Nephron (organoid): ENCODE measurements at regions not wholly inside any gene's neighbourhood (a gene's known extent, or its start where the extent isn't known, plus 50 kb on each side); places are given as distances from the start of the nearest gene placed in this dataset.

ENCODE experiments used
- H3K27ac Mint-ChIP-seq, 3 experiments: 2 replicates each; pipeline ENCODE4 v1.8.0; 2020; ENCODE audit warnings: mixed read lengths in 3 of 3, mild to moderate bottlenecking in 2 of 3, moderate library complexity in 1 of 3
- H3K27me3 Mint-ChIP-seq: 2 replicates; pipeline ENCODE4 v1.8.0; 2021; ENCODE audit warnings: low read depth, mild to moderate bottlenecking, moderate library complexity, mixed read lengths
- H3K36me3 Mint-ChIP-seq: 2 replicates; pipeline ENCODE4 v1.8.0; 2020; ENCODE audit warnings: low read depth, mixed read lengths
- H3K4me1 Mint-ChIP-seq: 2 replicates; pipeline ENCODE4 v1.8.0; 2020; ENCODE audit warnings: mixed read lengths
- H3K4me3 Mint-ChIP-seq, 3 experiments: 2 replicates each; pipeline ENCODE4 v1.8.0; 2020; ENCODE audit warnings: mild to moderate bottlenecking in 3 of 3, mixed read lengths in 3 of 3, moderate library complexity in 2 of 3
- H3K9me3 Mint-ChIP-seq: 2 replicates; pipeline ENCODE4 v1.8.0; 2020; ENCODE audit warnings: mixed read lengths
- CTCF ChIP-seq, 3 experiments: fragments of 200-600 bp; sonication (generic); IDR thresholded peaks; one replicate each; pipeline ENCODE4 v1.5.0; 2021; ENCODE audit warnings: antibody characterized with exemption in 3 of 3; ENCODE audit not compliant: unreplicated experiment in 3 of 3

GRCh38 chr7:67842571-67842970 is 845.9 kb downstream of the TYW1 start:
- Mint-ChIP-seq H3K36me3 (no peaks in the 10 kb centered on the region), H3K27me3 (peaks cover 18% of the 10 kb centered on the region), H3K4me3 (no peak overlapping the region), H3K9me3 (peaks cover 11% of the 10 kb centered on the region), H3K27ac (no peak overlapping the region), H3K4me1 (no peaks in the 10 kb centered on the region)
- TF ChIP-seq CTCF (IDR thresholded peaks at IDR 0.05; ENCODE audit: unreplicated experiment in 3 of 3): no peak

DNA sequence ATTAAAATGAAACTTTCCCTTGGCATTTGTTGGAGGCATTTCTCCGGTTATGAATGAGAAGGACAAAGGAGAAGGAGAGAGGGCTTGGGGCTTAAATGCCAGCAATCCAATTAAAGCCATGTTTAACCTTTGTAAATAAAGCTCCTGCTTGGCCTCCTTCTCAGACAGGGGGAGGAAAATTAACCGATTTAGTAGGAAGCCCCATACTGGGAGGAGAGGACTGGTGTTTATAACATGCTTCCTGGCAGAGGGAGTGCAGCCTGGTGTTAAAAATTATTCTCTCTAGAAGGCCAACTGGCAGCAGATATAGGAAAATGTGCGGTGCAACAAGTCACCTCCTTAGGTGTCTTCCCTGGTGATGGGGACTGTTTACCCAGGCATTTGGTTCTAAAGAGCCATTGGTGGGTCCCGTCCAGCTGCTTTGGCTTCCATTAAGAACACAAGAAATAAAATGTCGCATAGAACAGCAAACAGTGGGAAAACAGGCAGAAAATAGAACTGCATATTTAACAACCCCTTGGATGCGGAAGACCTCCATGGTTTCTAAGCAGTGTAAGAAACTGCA is 846.5 kb downstream of the TYW1 start:
- H3K9me3 Mint-ChIP-seq: peaks cover 11% of the 10 kb centered on the region
- H3K27ac Mint-ChIP-seq: no peak overlapping the region
- H3K36me3 Mint-ChIP-seq: no peaks in the 10 kb centered on the region
- H3K4me1 Mint-ChIP-seq: no peaks in the 10 kb centered on the region
- TF ChIP-seq CTCF (IDR thresholded peaks at IDR 0.05; ENCODE audit: unreplicated experiment in 3 of 3): no peak
- peaks cover 23% of the 10 kb centered on the region for H3K27me3 Mint-ChIP-seq
- H3K4me3 Mint-ChIP-seq: no peak overlapping the region

- peaks cover 11% of the 10 kb centered on the region for H3K9me3 Mint-ChIP-seq
- H3K36me3 Mint-ChIP-seq: no peaks in the 10 kb centered on the region
- TF ChIP-seq CTCF (IDR thresholded peaks at IDR 0.05; ENCODE audit: unreplicated experiment in 3 of 3): no peak
- H3K27me3 Mint-ChIP-seq: peaks cover 29% of the 10 kb centered on the region
- no peak overlapping the region for H3K27ac Mint-ChIP-seq
- no peak overlapping the region for H3K4me3 Mint-ChIP-seq
- H3K4me1 Mint-ChIP-seq: no peaks in the 10 kb centered on the region
Measured at GRCh38 chr7:67843615-67844014, 847.0 kb downstream of the TYW1 start.

DNA sequence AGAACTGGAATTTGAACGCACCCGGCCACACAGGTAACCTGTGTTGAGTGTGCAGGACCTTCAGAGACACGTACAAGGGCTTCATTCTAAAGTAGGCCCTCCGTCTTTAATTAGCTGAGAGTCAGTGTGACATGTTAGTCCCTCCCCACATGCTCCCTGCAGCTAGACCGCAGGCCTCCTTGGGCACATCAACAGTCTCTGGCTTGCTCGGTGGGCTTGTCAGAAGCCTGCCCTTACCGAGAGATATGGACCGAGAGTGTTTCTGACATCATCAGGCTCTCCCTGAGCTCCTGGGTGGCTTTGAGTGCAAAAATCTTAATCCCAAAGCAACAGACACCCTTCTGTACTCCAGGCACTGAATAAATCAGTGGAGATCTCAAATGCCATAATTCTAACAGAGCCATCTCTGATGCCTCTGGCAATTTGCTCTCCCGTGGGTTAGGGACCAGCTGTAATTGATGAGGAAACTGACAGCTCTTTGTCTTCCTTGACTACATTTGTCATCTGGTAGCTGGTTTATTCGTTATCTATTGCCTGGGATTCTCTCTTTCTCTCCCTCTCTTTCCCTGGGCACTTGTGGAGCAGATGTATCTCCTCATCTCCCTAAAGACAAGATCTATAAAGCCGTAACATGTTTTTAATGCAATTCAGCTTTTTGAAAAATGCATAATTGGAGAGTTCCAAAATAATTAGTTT is 850.6 kb downstream of the TYW1 start:
- H3K9me3 Mint-ChIP-seq: peaks cover 2% of the 10 kb centered on the region
- no peaks in the 10 kb centered on the region for H3K4me1 Mint-ChIP-seq
- no peak overlapping the region for H3K4me3 Mint-ChIP-seq
- TF ChIP-seq CTCF (IDR thresholded peaks at IDR 0.05; ENCODE audit: unreplicated experiment in 3 of 3): no peak
- H3K27ac Mint-ChIP-seq: no peak overlapping the region
- peaks cover 43% of the 10 kb centered on the region for H3K27me3 Mint-ChIP-seq
- no peaks in the 10 kb centered on the region for H3K36me3 Mint-ChIP-seq

GRCh38 chr7:67854221-67855178 is 857.9 kb downstream of the TYW1 start:
- Mint-ChIP-seq H3K36me3 (no peaks in the 10 kb centered on the region), H3K27ac (peak overlapping the region in 1 of 3 experiments; percentile 42), H3K4me3 (peak overlapping the region in 1 of 3 experiments; percentile 4), H3K27me3 (peaks cover 35% of the 10 kb centered on the region), H3K4me1 (peaks cover 14% of the 10 kb centered on the region), H3K9me3 (peaks cover 8% of the 10 kb centered on the region)
- TF ChIP-seq CTCF (IDR thresholded peaks at IDR 0.05; ENCODE audit: unreplicated experiment in 3 of 3): no peak
